ENCODE measurements at regions not wholly inside any gene's neighbourhood (a gene's known extent, or its start where the extent isn't known, plus 50 kb on each side); places are given as distances from the start of the nearest gene placed in this dataset.

GRCh38 chr16:61306204-61306603, 730.0 kb downstream of the CDH8 start:
- no peak for TF ChIP-seq POLR2A (IDR thresholded peaks at IDR 0.05; ENCODE audit: low read length)
- TF ChIP-seq GATA1 (IDR thresholded peaks at IDR 0.05; ENCODE audit: low read depth, low read length): no peak
